ENCODE measurements at regions not wholly inside any gene's neighbourhood (a gene's known extent, or its start where the extent isn't known, plus 50 kb on each side); places are given as distances from the start of the nearest gene placed in this dataset.

DNA sequence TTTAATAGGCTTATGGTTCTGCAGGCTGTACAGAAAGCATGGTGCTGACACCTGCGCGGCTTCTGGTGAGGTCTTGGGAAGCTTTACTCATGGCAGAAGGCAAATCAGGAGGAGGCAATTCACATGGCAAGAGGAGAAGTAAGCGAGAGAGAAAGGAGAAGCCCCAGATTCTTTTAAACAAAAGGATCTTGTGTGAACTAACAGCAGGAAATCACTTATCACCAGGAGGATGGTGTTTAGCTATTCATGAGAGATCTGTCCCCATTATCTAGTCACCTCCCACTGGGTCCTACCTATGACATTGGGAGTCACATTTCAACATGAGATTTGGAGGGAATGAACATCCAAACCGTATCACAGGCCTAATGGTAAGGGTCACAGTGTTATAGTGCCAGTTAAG is 678.0 kb upstream of the KCND2 start:
- Histone ChIP-seq H3K27ac (no peak overlapping the region), H3K9me3 (no peaks in the 10 kb centered on the region), H3K36me3 (no peaks in the 10 kb centered on the region), H3K27me3 (replicated peaks; ENCODE audit: insufficient read depth) (no peaks in the 10 kb centered on the region), H3K4me1 (replicated peaks) (no peaks in the 10 kb centered on the region), H3K4me3 (no peak overlapping the region)
- 51% methylated on average over 4 of the region's 4 CpGs for WGBS
- DNase-seq (ENCODE audit: low spot score): no peak
- intact Hi-C loops (cut with DNase I): no loop called here
- TF ChIP-seq, protein P1, sequence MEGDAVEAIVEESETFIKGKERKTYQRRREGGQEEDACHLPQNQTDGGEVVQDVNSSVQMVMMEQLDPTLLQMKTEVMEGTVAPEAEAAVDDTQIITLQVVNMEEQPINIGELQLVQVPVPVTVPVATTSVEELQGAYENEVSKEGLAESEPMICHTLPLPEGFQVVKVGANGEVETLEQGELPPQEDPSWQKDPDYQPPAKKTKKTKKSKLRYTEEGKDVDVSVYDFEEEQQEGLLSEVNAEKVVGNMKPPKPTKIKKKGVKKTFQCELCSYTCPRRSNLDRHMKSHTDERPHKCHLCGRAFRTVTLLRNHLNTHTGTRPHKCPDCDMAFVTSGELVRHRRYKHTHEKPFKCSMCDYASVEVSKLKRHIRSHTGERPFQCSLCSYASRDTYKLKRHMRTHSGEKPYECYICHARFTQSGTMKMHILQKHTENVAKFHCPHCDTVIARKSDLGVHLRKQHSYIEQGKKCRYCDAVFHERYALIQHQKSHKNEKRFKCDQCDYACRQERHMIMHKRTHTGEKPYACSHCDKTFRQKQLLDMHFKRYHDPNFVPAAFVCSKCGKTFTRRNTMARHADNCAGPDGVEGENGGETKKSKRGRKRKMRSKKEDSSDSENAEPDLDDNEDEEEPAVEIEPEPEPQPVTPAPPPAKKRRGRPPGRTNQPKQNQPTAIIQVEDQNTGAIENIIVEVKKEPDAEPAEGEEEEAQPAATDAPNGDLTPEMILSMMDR (IDR thresholded peaks at IDR 0.05): no peak
- TF ChIP-seq POLR2AphosphoS5 (IDR thresholded peaks at IDR 0.05) (no peak), POLR2A (IDR thresholded peaks at IDR 0.05) (no peak)

DNA sequence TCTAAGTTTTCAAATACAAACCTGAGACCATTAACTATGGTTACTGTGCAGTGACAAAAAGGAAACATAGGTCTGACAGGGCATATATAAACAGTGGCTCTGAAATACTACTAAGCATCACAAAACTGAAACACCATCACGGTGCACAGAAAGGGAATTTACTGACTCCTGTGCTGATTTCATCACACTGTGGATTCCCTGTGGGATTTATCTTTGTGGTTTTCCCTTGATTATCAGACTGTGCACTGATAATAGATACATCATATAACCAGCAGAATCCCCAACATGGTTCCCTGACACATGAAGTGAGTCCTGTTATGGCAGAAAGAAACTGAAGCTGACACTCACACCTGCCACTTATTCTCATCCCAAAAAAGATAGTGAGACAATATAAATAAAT is 676.3 kb upstream of the KCND2 start:
- no peak overlapping the region for H3K27ac ChIP-seq
- DNase-seq (ENCODE audit: low spot score): no peak
- 73% methylated on average over 1 of the region's 1 CpG for WGBS
- no peak for TF ChIP-seq POLR2A (IDR thresholded peaks at IDR 0.05)
- no peak for TF ChIP-seq POLR2AphosphoS5 (IDR thresholded peaks at IDR 0.05)
- TF ChIP-seq, protein P1 (IDR thresholded peaks at IDR 0.05): no peak
- H3K27me3 ChIP-seq (replicated peaks; ENCODE audit: insufficient read depth): no peaks in the 10 kb centered on the region
- H3K36me3 ChIP-seq: no peaks in the 10 kb centered on the region
- intact Hi-C loops (cut with DNase I): no loop called here
- H3K4me3 ChIP-seq: no peak overlapping the region
- no peaks in the 10 kb centered on the region for H3K9me3 ChIP-seq
- H3K4me1 ChIP-seq (replicated peaks): no peaks in the 10 kb centered on the region

DNA sequence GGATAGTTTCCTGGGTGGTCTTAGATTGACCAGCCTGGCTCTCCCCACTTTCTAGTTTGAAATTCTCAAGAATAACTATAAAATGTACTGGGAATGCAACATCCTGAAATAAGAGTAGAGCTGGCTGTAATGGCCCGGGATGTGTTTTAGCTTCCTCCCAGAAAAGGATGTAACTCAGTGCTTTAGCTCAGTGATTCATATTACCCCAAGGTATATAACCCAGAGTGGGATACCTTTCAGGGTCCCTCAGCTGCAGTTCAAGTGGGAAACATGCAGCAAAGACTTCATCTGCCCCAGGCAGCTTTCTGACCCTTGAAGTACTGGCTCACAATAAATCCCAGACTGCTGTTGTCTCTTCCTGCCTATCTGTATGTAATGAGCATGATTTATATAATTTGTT is 666.7 kb upstream of the KCND2 start:
- Histone ChIP-seq H3K4me3 (no peak overlapping the region), H3K9me3 (no peaks in the 10 kb centered on the region), H3K27ac (no peak overlapping the region), H3K36me3 (no peaks in the 10 kb centered on the region), H3K4me1 (replicated peaks) (no peaks in the 10 kb centered on the region), H3K27me3 (replicated peaks; ENCODE audit: insufficient read depth) (no peaks in the 10 kb centered on the region)
- WGBS: 89% methylated on average over 1 of the region's 1 CpG
- intact Hi-C loops (cut with DNase I): no loop called here
- TF ChIP-seq POLR2AphosphoS5 (IDR thresholded peaks at IDR 0.05) (no peak), POLR2A (IDR thresholded peaks at IDR 0.05) (no peak)
- TF ChIP-seq, protein P1 (IDR thresholded peaks at IDR 0.05): no peak
- no peak for DNase-seq (ENCODE audit: low spot score)

DNA sequence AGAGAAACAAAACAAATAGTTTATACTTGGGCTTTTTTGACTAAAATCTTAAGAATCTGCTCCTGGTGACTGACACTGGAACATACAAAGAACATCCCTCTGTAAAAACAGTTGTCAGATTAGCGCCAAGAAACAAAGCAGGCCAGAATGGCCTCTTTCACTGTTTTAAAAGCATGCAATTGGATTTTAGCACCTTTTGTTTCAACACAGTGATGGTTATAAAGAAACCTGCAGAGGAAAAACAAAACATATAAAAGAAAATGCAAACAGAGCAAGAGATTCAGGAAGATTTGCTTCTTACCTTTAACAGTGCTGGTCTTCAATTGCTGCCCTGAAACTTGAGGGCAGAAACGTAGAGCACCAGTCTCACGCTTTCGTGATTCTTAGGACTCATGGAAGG is 652.2 kb upstream of the KCND2 start:
- Histone ChIP-seq H3K27ac (no peak overlapping the region), H3K9me3 (no peaks in the 10 kb centered on the region), H3K4me3 (no peak overlapping the region), H3K36me3 (no peaks in the 10 kb centered on the region), H3K27me3 (replicated peaks; ENCODE audit: insufficient read depth) (no peaks in the 10 kb centered on the region), H3K4me1 (replicated peaks) (no peaks in the 10 kb centered on the region)
- DNase-seq (ENCODE audit: low spot score): no peak
- 44% methylated on average over 4 of the region's 4 CpGs for WGBS
- TF ChIP-seq POLR2A (IDR thresholded peaks at IDR 0.05): no peak
- TF ChIP-seq, protein P1 (IDR thresholded peaks at IDR 0.05): no peak
- TF ChIP-seq POLR2AphosphoS5 (IDR thresholded peaks at IDR 0.05): no peak
- intact Hi-C loops (cut with DNase I): no loop called here

DNA sequence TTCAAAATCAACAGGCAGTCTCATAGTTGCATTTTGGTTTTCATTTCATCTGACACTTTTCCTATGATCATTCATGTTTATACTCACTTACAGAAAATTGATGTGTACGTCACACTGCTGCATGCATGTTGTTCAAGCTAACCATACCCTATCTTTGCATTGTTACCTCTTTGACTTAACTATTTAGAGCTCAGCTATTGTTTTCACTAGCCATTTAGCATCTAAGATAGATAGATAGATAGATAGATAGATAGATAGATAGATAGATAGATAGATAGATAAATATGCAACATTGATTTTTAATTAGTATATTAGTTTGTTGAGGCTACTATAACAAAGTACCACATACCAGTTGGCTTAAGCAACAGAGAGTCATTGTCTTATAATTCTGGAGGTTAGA is 649.5 kb upstream of the KCND2 start:
- Histone ChIP-seq H3K4me1 (replicated peaks) (no peaks in the 10 kb centered on the region), H3K4me3 (no peak overlapping the region), H3K27me3 (replicated peaks; ENCODE audit: insufficient read depth) (no peaks in the 10 kb centered on the region), H3K27ac (no peak overlapping the region), H3K36me3 (no peaks in the 10 kb centered on the region), H3K9me3 (no peaks in the 10 kb centered on the region)
- 90% methylated on average over 1 of the region's 1 CpG for whole genome bisulfite sequencing
- intact Hi-C loops (cut with DNase I): no loop called here
- TF ChIP-seq POLR2A (IDR thresholded peaks at IDR 0.05) (no peak), POLR2AphosphoS5 (IDR thresholded peaks at IDR 0.05) (no peak)
- TF ChIP-seq, protein P1 (IDR thresholded peaks at IDR 0.05): no peak
- DNase-seq (ENCODE audit: low spot score): no peak
